Fibroblast of the conjunctiva (primary cell): ENCODE measurements at regions not wholly inside any gene's neighbourhood (a gene's known extent, or its start where the extent isn't known, plus 50 kb on each side); places are given as distances from the start of the nearest gene placed in this dataset.
"Not testable (repeated sequence)": the region's sequence is repeated elsewhere in the genome, so short reads cannot be mapped to it uniquely, and the experiment has no call there.

Experiments used
- DNase-seq: peaks from one replicate; pipeline ENCODE4 v3.0.0-alpha.2; 2010; ENCODE audit warnings: low read depth

GRCh38 chr11:67873223-67873622, 130.7 kb downstream of the UNC93B1 start:
- DNase-seq: not testable (repeated sequence)

- DNase-seq: not testable (repeated sequence)
Observed at GRCh38 chr11:67871168-67871567, 132.7 kb downstream of the UNC93B1 start.

GRCh38 chr11:67862896-67863295, 141.0 kb downstream of the UNC93B1 start:
- not testable (repeated sequence) for DNase-seq

GRCh38 chr11:67859513-67860161, 144.3 kb downstream of the UNC93B1 start:
- not testable (repeated sequence) for DNase-seq

- DNase-seq: not testable (repeated sequence)
Observed at GRCh38 chr11:67850747-67851146, 153.2 kb downstream of the UNC93B1 start.

GRCh38 chr11:67849766-67850165, 154.1 kb downstream of the UNC93B1 start:
- DNase-seq: not testable (repeated sequence)

- DNase-seq: not testable (repeated sequence)
Observed at GRCh38 chr11:67847896-67848875, 155.7 kb downstream of the UNC93B1 start.

- DNase-seq: not testable (repeated sequence)
Observed at GRCh38 chr11:67846303-67846702, 157.6 kb downstream of the UNC93B1 start.

GRCh38 chr11:67845296-67845695, 158.6 kb downstream of the UNC93B1 start:
- not testable (repeated sequence) for DNase-seq

- DNase-seq: not testable (repeated sequence)
Observed at GRCh38 chr11:67840599-67840998, 163.3 kb downstream of the UNC93B1 start.

GRCh38 chr11:67830152-67830551, 155.7 kb upstream of the ALDH3B2 start:
- not testable (repeated sequence) for DNase-seq

- DNase-seq: not testable (repeated sequence)
Observed at GRCh38 chr11:67826951-67827296, 152.5 kb upstream of the ALDH3B2 start.

GRCh38 chr11:67826028-67826950, 151.9 kb upstream of the ALDH3B2 start:
- not testable (repeated sequence) for DNase-seq

GRCh38 chr11:67824861-67825260, 150.4 kb upstream of the ALDH3B2 start:
- not testable (repeated sequence) for DNase-seq

- DNase-seq: no peak
Observed at GRCh38 chr11:67820081-67820480, 145.7 kb upstream of the ALDH3B2 start.

- DNase-seq: not testable (repeated sequence)
Observed at GRCh38 chr11:67817558-67817957, 143.1 kb upstream of the ALDH3B2 start.

- DNase-seq: not testable (repeated sequence)
Observed at GRCh38 chr11:67809301-67809700, 134.9 kb upstream of the ALDH3B2 start.

GRCh38 chr11:67807896-67808295, 133.5 kb upstream of the ALDH3B2 start:
- DNase-seq: not testable (repeated sequence)

- DNase-seq: not testable (repeated sequence)
Observed at GRCh38 chr11:67806728-67807235, 132.4 kb upstream of the ALDH3B2 start.

GRCh38 chr11:67806183-67806582, 131.8 kb upstream of the ALDH3B2 start:
- DNase-seq: not testable (repeated sequence)
